ENCODE measurements at regions not wholly inside any gene's neighbourhood (a gene's known extent, or its start where the extent isn't known, plus 50 kb on each side); places are given as distances from the start of the nearest gene placed in this dataset.

GRCh38 chr7:67619175-67619574, 622.5 kb downstream of the TYW1 start:
- Histone ChIP-seq H3K4me1 (ENCODE audit: low read depth, poor library complexity, severe bottlenecking) (no peaks in the 10 kb centered on the region), H3K79me2 (ENCODE audit: insufficient read depth, low read depth) (no peaks in the 10 kb centered on the region), H3K4me2 (no peak overlapping the region), H3K36me3 (ENCODE audit: insufficient read depth) (no peaks in the 10 kb centered on the region), H2AFZ (ENCODE audit: low read depth) (no peak overlapping the region), H3K27me3 (ENCODE audit: insufficient read depth, low read depth) (no peaks in the 10 kb centered on the region), H4K20me1 (ENCODE audit: insufficient read depth) (no peaks in the 10 kb centered on the region), H3K4me3 (IDR thresholded peaks at IDR 0.05; ENCODE audit: insufficient read depth, low read depth, low read length) (no peak overlapping the region), H3K9ac (no peak overlapping the region), H3K27ac (no peak overlapping the region)
- TF ChIP-seq, protein P1, sequence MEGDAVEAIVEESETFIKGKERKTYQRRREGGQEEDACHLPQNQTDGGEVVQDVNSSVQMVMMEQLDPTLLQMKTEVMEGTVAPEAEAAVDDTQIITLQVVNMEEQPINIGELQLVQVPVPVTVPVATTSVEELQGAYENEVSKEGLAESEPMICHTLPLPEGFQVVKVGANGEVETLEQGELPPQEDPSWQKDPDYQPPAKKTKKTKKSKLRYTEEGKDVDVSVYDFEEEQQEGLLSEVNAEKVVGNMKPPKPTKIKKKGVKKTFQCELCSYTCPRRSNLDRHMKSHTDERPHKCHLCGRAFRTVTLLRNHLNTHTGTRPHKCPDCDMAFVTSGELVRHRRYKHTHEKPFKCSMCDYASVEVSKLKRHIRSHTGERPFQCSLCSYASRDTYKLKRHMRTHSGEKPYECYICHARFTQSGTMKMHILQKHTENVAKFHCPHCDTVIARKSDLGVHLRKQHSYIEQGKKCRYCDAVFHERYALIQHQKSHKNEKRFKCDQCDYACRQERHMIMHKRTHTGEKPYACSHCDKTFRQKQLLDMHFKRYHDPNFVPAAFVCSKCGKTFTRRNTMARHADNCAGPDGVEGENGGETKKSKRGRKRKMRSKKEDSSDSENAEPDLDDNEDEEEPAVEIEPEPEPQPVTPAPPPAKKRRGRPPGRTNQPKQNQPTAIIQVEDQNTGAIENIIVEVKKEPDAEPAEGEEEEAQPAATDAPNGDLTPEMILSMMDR (conservative IDR thresholded peaks at IDR 0.05; ENCODE audit: low read depth, low read length), result no peak

GRCh38 chr7:67620216-67620933, 623.7 kb downstream of the TYW1 start:
- Histone ChIP-seq H3K27ac (no peak overlapping the region), H3K4me1 (ENCODE audit: low read depth, poor library complexity, severe bottlenecking) (no peaks in the 10 kb centered on the region), H4K20me1 (ENCODE audit: insufficient read depth) (no peaks in the 10 kb centered on the region), H3K4me3 (IDR thresholded peaks at IDR 0.05; ENCODE audit: insufficient read depth, low read depth, low read length) (no peak overlapping the region), H3K27me3 (ENCODE audit: insufficient read depth, low read depth) (no peaks in the 10 kb centered on the region), H3K9ac (no peak overlapping the region), H2AFZ (ENCODE audit: low read depth) (no peak overlapping the region), H3K79me2 (ENCODE audit: insufficient read depth, low read depth) (no peaks in the 10 kb centered on the region), H3K36me3 (ENCODE audit: insufficient read depth) (no peaks in the 10 kb centered on the region), H3K4me2 (no peak overlapping the region)
- TF ChIP-seq, protein P1 (conservative IDR thresholded peaks at IDR 0.05; ENCODE audit: low read depth, low read length), result no peak

DNA sequence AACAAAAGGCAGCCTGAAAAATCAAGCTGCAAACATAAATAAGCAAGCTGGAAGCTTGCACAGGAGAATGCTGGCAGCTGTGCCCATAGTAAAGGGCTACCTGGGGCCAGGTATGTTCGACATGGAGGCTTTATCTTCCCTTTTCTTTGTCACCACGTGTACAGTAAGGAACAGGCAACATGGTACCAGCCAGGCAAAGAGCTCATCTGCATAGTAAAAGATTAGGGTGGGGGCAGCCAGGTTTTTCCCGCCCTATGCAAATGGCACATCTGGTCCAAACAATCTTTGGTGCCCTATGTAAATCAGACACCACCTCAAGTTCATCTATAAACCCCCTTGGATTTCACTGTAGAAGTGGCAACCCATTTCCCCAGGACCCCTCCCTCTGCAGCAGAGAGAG, 625.1 kb downstream of the TYW1 start:
- Histone ChIP-seq H3K4me3 (IDR thresholded peaks at IDR 0.05; ENCODE audit: insufficient read depth, low read depth, low read length) (no peak overlapping the region), H4K20me1 (ENCODE audit: insufficient read depth) (no peaks in the 10 kb centered on the region), H3K27me3 (ENCODE audit: insufficient read depth, low read depth) (no peaks in the 10 kb centered on the region), H3K36me3 (ENCODE audit: insufficient read depth) (no peaks in the 10 kb centered on the region), H3K4me2 (no peak overlapping the region), H3K4me1 (ENCODE audit: low read depth, poor library complexity, severe bottlenecking) (no peaks in the 10 kb centered on the region), H2AFZ (ENCODE audit: low read depth) (no peak overlapping the region), H3K27ac (no peak overlapping the region), H3K79me2 (ENCODE audit: insufficient read depth, low read depth) (no peaks in the 10 kb centered on the region), H3K9ac (no peak overlapping the region)
- TF ChIP-seq, protein P1 (conservative IDR thresholded peaks at IDR 0.05; ENCODE audit: low read depth, low read length), result no peak

DNA sequence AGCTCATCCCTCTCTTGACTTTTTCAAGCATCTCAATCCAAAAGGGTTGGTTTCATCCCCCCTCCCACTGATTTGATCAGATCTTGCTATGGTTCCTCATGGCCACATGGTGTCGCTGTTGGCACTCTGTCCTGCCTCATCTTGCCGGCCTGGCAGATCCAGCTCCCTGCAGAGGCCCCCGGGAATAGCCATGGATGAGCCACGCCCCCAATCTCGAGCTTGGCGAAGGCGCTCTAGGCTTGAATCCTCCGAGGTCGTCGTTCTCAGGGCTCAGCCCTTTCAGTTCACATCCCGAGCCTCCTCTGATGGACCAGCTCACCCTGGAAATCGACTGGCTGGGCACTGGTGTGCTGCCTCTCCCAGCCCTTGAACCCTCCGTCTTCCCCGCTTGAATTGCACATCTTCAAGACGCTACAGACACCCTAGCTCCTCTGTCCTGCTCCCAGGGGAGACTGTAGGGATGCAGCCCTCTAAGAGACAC, 628.7 kb downstream of the TYW1 start:
- Histone ChIP-seq H4K20me1 (ENCODE audit: insufficient read depth) (no peaks in the 10 kb centered on the region), H3K9ac (no peak overlapping the region), H3K27ac (no peak overlapping the region), H3K4me2 (no peak overlapping the region), H3K4me1 (ENCODE audit: low read depth, poor library complexity, severe bottlenecking) (no peaks in the 10 kb centered on the region), H3K27me3 (ENCODE audit: insufficient read depth, low read depth) (no peaks in the 10 kb centered on the region), H2AFZ (ENCODE audit: low read depth) (peak overlapping the region; percentile 11; the same call in 1 of the 2 replicates), H3K36me3 (ENCODE audit: insufficient read depth) (no peaks in the 10 kb centered on the region), H3K79me2 (ENCODE audit: insufficient read depth, low read depth) (no peaks in the 10 kb centered on the region), H3K4me3 (IDR thresholded peaks at IDR 0.05; ENCODE audit: insufficient read depth, low read depth, low read length) (no peak overlapping the region)
- TF ChIP-seq, protein P1 (conservative IDR thresholded peaks at IDR 0.05; ENCODE audit: low read depth, low read length), result peak; percentile 97
